Islet of Langerhans (tissue), 1 donor: ENCODE measurements at regions not wholly inside any gene's neighbourhood (a gene's known extent, or its start where the extent isn't known, plus 50 kb on each side); places are given as distances from the start of the nearest gene placed in this dataset.

Source experiments
- FAIRE-seq: peaks from one replicate; lab custom pipeline; 2011; peaks lifted over from hg19 to GRCh38; lab: Jason Lieb, UNC

- FAIRE-seq: no peak
Measured at GRCh38 chr10:53749439-53749838, 976.9 kb upstream of the MBL2 start.

GRCh38 chr10:53748319-53748718, 975.7 kb upstream of the MBL2 start:
- no peak for FAIRE-seq

DNA sequence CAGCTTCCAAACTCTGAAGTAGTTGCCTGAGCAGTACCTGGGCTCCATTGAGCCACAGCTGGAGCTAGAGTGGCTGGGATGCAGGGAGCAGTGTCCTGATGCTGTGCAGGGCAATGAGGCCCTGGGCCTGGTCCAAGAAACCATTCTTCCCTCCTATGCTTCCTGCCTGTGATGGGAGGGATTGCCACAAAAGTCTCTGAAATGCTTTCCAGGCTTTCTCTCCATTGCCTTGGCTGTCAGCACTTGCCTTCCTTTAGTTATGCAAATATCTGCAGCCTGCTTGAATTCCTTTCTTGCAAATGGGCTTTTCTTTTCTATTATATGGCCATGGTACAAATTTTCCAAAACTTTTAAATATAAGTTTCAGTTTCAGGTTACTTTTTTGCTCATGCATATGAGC, 972.2 kb upstream of the MBL2 start:
- FAIRE-seq: no peak

- FAIRE-seq: no peak
Measured at GRCh38 chr10:53744176-53744575, 971.6 kb upstream of the MBL2 start.

- no peak for FAIRE-seq
Measured at GRCh38 chr10:53737132-53737531, 964.5 kb upstream of the MBL2 start.

DNA sequence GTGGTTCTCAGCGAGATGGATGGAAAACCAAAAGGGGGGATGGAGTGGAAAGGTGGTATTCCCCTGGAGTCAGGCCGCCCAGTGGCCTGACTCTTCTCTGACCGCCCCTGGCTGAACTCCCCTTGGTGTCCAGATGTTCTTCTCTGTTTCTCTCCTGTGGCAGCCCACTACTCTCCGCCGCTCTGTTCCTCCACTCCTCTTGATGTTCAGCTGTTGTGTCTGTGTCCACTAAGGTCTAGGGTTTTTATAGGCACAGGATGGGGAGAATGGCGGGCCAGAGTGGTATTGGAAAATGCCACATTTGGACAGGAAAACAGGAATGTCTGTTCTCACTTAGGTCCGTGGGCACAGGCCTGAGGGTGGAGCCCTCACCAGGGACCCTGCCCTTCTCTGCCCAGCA, 954.3 kb upstream of the MBL2 start:
- FAIRE-seq: no peak

GRCh38 chr10:53724581-53724980, 952.0 kb upstream of the MBL2 start:
- no peak for FAIRE-seq

GRCh38 chr10:53719658-53720057, 947.1 kb upstream of the MBL2 start:
- FAIRE-seq: no peak

GRCh38 chr10:53716156-53716555, 943.6 kb upstream of the MBL2 start:
- no peak for FAIRE-seq

DNA sequence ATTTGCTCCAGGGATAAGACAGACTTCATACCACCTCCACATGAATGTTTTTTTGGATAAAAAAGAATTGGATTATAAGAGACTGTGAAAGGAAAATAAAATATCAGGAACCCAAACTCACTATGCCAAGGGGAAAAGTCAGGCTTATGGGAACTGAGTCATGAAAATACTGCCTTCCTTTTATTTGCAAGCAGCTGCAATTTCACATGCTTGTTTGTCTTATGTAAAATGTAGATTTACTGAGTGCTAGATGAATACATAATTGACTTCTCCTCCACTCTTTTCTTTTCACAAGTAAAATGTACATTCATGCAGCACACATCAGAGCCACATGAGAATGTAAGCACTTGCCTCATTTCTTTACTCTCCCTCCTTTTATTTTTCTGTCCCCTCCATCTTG, 940.8 kb upstream of the MBL2 start:
- no peak for FAIRE-seq

GRCh38 chr10:53702489-53702888, 929.9 kb upstream of the MBL2 start:
- no peak for FAIRE-seq

DNA sequence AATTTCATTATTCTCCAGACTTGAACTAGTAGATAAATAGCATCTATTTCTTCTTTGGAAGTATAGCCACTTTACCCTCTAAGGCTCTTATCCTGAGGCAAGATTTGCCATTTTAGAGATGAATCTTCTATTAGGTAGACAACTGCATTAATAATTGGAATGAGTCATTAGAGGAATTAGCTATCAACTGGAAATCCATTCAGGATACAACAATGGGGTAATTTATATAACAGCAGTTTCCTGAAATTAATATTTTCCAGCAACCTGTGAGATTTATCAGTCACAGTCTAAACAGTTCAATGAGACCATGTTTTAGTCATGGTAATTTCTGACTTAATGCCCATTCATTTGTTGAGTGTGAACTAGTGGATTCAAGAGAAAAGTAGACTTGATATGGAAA, 928.6 kb upstream of the MBL2 start:
- no peak for FAIRE-seq

DNA sequence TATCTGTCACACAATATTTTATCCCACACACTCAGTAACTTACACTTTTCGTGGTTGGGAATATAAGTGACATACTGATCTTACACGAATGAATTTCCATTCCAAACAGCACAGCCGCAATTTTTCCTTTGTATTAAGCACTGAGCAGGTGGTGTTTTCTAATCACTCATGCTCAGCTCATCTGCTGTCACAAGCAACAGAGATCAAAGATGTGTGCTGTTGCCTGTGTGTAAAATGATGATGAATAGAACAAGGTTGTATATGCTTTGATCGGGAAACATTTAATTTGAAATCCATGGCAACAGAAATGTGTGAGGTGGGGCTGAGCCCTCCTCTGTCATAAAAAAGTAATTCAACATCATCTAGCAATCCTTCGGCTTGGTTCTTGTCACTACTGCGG, 927.7 kb upstream of the MBL2 start:
- no peak for FAIRE-seq

DNA sequence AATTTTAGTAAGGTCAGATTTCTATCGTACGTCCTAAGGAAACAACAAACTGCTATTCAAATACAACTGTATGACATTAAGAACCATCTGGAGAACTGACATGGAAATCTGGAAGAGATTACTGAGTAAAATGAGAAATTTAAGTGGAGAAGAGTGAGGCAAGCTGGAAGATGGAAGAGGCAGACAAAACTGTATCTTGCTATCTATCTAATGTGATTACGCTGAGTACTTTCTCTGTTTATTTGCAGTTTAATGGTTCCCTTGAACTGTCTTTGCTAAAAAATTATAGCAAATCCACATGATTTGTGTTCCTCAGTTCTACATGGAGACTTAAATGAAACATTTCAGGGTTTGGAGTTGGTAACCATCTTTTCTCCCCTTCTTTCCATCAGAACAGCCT, 927.1 kb upstream of the MBL2 start:
- no peak for FAIRE-seq

DNA sequence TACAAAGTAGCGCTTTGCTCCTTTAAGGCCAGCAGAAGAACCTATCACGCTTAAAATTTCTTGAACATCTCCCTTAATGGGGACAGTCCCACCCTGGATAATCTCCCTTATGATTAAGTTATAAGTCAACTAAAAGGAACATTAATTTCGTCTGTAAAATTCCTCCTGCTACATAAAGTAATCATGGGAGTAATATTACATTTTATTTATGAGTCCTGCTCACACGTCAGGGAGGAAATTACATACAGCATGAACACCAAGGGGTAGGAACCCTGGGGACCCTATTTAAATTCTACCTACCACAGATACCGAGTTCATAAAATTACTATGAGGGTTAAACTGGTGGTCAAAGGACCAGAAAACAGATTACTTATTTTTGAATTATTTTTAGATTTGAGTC, 926.6 kb upstream of the MBL2 start:
- no peak for FAIRE-seq

DNA sequence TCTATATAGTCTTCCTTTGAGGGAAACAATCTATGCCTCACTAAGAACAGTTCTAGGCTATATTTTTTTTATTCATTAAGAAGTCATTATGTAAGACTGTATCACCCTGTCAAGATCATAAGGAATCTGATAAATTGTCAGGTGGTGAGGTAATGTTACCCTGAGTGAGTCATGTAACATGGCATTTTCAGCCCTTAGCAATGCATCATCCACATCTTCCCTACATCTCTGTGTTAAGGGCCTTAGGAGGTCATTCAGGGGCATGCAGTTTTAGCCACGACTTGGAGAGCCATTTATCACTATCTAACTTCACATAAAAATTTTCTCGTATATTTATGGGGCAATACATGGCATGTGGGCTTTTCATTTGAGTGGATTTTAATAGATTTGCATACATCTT, 924.5 kb upstream of the MBL2 start:
- no peak for FAIRE-seq

- FAIRE-seq: no peak
Measured at GRCh38 chr10:53690524-53691240, 918.1 kb upstream of the MBL2 start.

DNA sequence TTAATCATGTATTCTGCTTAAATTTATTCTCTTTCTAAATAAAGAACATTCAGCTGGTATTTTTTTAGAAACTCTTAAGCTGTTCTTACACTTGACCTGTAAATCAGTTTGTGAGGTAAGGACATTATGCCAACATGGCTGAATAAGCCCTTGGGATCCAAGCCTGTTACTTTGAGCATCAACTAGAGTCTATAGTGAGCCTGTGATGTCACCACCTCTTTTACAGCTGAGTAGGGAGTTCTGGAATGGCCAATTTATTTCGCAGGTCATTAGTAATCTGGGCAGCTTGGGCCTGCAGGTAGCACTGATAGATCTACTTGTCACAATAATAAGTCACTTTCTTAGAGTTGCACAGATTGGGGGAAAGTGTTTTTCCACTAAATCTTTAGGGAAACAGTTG, 915.2 kb upstream of the MBL2 start:
- no peak for FAIRE-seq

- no peak for FAIRE-seq
Measured at GRCh38 chr10:53682885-53683284, 910.3 kb upstream of the MBL2 start.

GRCh38 chr10:53682458-53682857, 909.9 kb upstream of the MBL2 start:
- no peak for FAIRE-seq

DNA sequence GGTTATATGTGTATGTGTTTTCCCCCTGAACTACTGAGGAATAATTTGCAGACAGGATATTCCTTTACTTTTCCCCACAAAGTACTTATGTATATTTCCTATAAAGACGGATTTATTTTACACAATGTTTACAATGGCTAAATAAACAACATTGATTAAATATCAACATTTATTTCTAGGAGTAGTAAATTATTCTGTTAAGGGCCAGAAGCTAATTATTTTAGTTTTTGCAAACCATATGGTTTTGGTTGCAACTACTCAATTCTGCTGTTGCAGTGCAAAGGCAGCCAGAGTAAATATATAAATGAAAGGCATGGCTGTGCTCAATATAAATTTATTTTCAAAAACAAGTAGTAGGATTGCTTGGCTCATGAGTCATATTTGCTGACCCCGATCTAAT, 907.1 kb upstream of the MBL2 start:
- FAIRE-seq: no peak

- FAIRE-seq: no peak
Measured at GRCh38 chr10:53675177-53675576, 902.6 kb upstream of the MBL2 start.

- FAIRE-seq: no peak
Measured at GRCh38 chr10:53667063-53667462, 894.5 kb upstream of the MBL2 start.

DNA sequence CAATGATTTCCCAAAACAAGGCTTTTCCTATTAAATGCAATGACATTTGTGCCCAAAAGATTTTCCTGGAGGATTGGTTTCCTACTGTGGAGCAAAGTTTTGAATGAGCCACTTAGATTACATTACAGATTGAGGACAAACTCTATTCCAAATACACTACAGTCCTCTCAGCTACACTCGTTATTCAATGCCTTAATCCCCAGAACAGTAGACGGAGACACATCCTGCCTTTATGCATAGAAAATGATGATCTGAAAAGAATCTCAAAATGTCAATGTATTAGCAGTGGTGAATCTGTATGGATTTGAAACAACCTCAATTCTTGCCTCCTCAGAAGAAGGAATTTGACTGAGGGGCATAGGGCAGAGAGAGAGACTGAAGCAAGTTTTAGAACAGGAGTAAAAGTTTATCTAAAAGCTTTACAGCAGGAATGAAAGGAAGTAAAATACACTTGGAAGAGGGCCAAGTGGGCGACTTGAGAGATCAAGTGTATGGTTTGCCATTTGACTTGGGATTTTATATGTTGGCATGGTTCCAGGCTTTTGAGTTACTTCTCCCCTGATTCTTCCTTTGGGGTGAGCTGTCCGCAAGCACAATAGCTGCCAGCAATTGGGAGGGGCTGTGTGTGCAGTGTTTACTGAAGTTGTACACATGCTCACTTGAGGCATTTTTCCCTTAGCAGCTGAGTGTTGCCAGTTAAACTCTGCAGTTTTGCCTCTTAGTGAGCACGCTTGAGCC, 891.9 kb upstream of the MBL2 start:
- no peak for FAIRE-seq
